Adrenal gland (tissue), 9 donors: ENCODE measurements at regions not wholly inside any gene's neighbourhood (a gene's known extent, or its start where the extent isn't known, plus 50 kb on each side); places are given as distances from the start of the nearest gene placed in this dataset.

ENCODE experiments used
- DNase-seq, 7 donors: peaks; one replicate each; pipeline ENCODE4 v3.0.0-alpha.2; 2019 to 2020
- H3K27ac ChIP-seq, 5 donors: fragments of 200-600 bp; sonication (generic) in 4 of 5; 1 replicate in 3 of 5; 2 replicates in 2 of 5; pipeline versions ENCODE4 v1.5.1 to v1.8.0; 2016 to 2020; ENCODE audit warnings: mild to moderate bottlenecking in 1 of 5
- H3K27me3 ChIP-seq: fragments of 200-600 bp; 2 replicates; pipeline ENCODE4 v1.8.0; 2021
- H3K36me3 ChIP-seq, 2 donors: fragments of 200-600 bp; replicated peaks in 1 of 2; 1 replicate in 1 of 2; 2 replicates in 1 of 2; pipeline versions ENCODE4 v1.5.1 to v1.8.0; 2018 to 2022
- H3K4me1 ChIP-seq, 2 donors: fragments of 200-600 bp; replicated peaks in 1 of 2; 1 replicate in 1 of 2; 2 replicates in 1 of 2; pipeline versions ENCODE4 v1.5.1 to v1.8.0; 2018 to 2021
- H3K4me3 ChIP-seq, 4 donors: fragments of 200-600 bp; sonication (generic) in 3 of 4; one replicate each; pipeline ENCODE4 v1.5.1; 2016 to 2018
- H3K9me3 ChIP-seq, 3 donors: fragments of 200-600 bp; sonication (generic) in 1 of 3; replicated peaks in 1 of 3; 1 replicate in 2 of 3; 2 replicates in 1 of 3; pipeline versions ENCODE4 v1.5.1 to v1.8.0; 2016 to 2021
- POLR2A ChIP-seq, 2 donors: fragments of 450-650 bp; IDR thresholded peaks; one replicate each; pipeline ENCODE4 v1.6.1; 2017; ENCODE audit warnings: antibody characterized with exemption in 2 of 2, mild to moderate bottlenecking in 2 of 2, moderate library complexity in 1 of 2
- WGBS, 4 donors: extraction: QIAGEN DNeasy Blood & Tissue Kit in 2 of 4; methylation state at CpG; one replicate each; pipeline versions ENCODE4 v1.1.5 to v1.1.7; 2013 to 2017; 5-methylcytosine and 5-hydroxymethylcytosine counted together
- intact Hi-C, 2 donors: fragments of 100-400 bp; cut with DNase I; formaldehyde crosslinking; loops; one replicate each; pipeline versions ENCODE4 v1.14.1 to v1.15.0; 2022 to 2023
- TF ChIP-seq, protein P1 (sequence below), 6 experiments: fragments of 450-650 bp in 4 of 6; fragments of 200-600 bp in 2 of 6; sonication (generic) in 1 of 6; IDR thresholded peaks; 1 replicate in 5 of 6; 2 replicates in 1 of 6; pipeline versions ENCODE4 v1.5.1 to v1.8.0; 2016 to 2021; ENCODE audit warnings: antibody characterized with exemption in 6 of 6, mild to moderate bottlenecking in 2 of 6, moderate library complexity in 1 of 6
- donor health status: healthy with polysubstance abuse.
- donor health status: Bipolar disorder and iron deficiency.
- donor health status: DM: yes; HTN: yes; CAD: no.
- donor health status: DM: no; HTN: no; CAD: no.
- donor health status: DM: no; HTN: no; CAD: no.

GRCh38 chr3:166362698-166363097 is 525.5 kb upstream of the BCHE start:
- no peaks in the 10 kb centered on the region for H3K9me3 ChIP-seq
- no peaks in the 10 kb centered on the region for H3K27me3 ChIP-seq
- TF ChIP-seq, protein P1, sequence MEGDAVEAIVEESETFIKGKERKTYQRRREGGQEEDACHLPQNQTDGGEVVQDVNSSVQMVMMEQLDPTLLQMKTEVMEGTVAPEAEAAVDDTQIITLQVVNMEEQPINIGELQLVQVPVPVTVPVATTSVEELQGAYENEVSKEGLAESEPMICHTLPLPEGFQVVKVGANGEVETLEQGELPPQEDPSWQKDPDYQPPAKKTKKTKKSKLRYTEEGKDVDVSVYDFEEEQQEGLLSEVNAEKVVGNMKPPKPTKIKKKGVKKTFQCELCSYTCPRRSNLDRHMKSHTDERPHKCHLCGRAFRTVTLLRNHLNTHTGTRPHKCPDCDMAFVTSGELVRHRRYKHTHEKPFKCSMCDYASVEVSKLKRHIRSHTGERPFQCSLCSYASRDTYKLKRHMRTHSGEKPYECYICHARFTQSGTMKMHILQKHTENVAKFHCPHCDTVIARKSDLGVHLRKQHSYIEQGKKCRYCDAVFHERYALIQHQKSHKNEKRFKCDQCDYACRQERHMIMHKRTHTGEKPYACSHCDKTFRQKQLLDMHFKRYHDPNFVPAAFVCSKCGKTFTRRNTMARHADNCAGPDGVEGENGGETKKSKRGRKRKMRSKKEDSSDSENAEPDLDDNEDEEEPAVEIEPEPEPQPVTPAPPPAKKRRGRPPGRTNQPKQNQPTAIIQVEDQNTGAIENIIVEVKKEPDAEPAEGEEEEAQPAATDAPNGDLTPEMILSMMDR (IDR thresholded peaks at IDR 0.05): no peak
- no peak for TF ChIP-seq POLR2A (IDR thresholded peaks at IDR 0.05)
- H3K27ac ChIP-seq: no peak overlapping the region
- DNase-seq: no peak
- no peak overlapping the region for H3K4me3 ChIP-seq
- intact Hi-C loops: no loop called here
- no peaks in the 10 kb centered on the region for H3K4me1 ChIP-seq
- no peaks in the 10 kb centered on the region for H3K36me3 ChIP-seq
- WGBS, 4 donors: 45 to 56% (median 52%) methylated on average over 2 of the region's 2 CpGs

DNA sequence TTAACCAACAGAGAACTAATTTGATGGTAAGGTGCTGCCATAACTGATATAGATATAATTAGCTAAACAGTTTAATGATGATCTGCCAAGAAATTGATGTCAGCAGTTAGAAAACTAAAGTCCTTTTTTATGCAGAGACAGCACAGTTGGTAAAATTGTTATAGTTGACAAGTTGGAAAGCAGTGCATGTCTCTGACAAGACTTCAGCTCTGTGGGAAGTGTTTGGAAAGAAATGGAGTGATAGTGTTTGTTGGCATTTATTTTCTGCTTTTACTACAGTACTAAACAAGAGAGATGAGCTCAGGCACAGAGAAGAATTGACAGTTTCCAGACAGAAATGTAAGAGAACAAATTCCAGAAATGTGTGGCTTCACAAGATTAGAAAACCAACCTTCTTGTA is 523.5 kb upstream of the BCHE start:
- Histone ChIP-seq H3K4me3 (no peak overlapping the region), H3K9me3 (no peaks in the 10 kb centered on the region), H3K27me3 (no peaks in the 10 kb centered on the region), H3K27ac (no peak overlapping the region), H3K4me1 (no peaks in the 10 kb centered on the region), H3K36me3 (no peaks in the 10 kb centered on the region)
- no peak for TF ChIP-seq POLR2A (IDR thresholded peaks at IDR 0.05)
- TF ChIP-seq, protein P1 (IDR thresholded peaks at IDR 0.05): no peak
- DNase-seq: no peak
- intact Hi-C loops: no loop called here

- intact Hi-C loops: no loop called here
- TF ChIP-seq, protein P1 (IDR thresholded peaks at IDR 0.05): no peak
- TF ChIP-seq POLR2A (IDR thresholded peaks at IDR 0.05): no peak
- no peaks in the 10 kb centered on the region for H3K9me3 ChIP-seq
Observed at GRCh38 chr3:166351461-166351860, 514.2 kb upstream of the BCHE start.

GRCh38 chr3:166340604-166341266 is 503.5 kb upstream of the BCHE start:
- no peak for DNase-seq
- Histone ChIP-seq H3K27me3 (no peaks in the 10 kb centered on the region), H3K4me1 (no peaks in the 10 kb centered on the region), H3K4me3 (no peak overlapping the region), H3K9me3 (no peaks in the 10 kb centered on the region), H3K27ac (no peak overlapping the region), H3K36me3 (no peaks in the 10 kb centered on the region)
- intact Hi-C loops: no loop called here
- TF ChIP-seq POLR2A (IDR thresholded peaks at IDR 0.05): no peak
- TF ChIP-seq, protein P1 (IDR thresholded peaks at IDR 0.05): no peak

More at GRCh38 chr3:166351461-166351860, 514.2 kb upstream of the BCHE start:
- WGBS, 4 donors: 35 to 86% (median 61%) methylated on average over 1 of the region's 1 CpG
- no peaks in the 10 kb centered on the region for H3K36me3 ChIP-seq
- no peak for DNase-seq
- no peaks in the 10 kb centered on the region for H3K27me3 ChIP-seq
- H3K27ac ChIP-seq: no peak overlapping the region
- H3K4me1 ChIP-seq: no peaks in the 10 kb centered on the region
- no peak overlapping the region for H3K4me3 ChIP-seq
